PC-9 (cell line): ENCODE measurements at regions not wholly inside any gene's neighbourhood (a gene's known extent, or its start where the extent isn't known, plus 50 kb on each side); places are given as distances from the start of the nearest gene placed in this dataset.

Experiments used
- CTCF ChIP-seq: fragments of 200-600 bp; sonication (generic); conservative IDR thresholded peaks from 2 replicates; pipeline ENCODE4 v1.6.1; 2017; ENCODE audit warnings: mixed run types, antibody characterized with exemption, mild to moderate bottlenecking, moderate library complexity
- EZH2 ChIP-seq: fragments of 200-600 bp; sonication (generic); IDR thresholded peaks from 2 replicates; pipeline ENCODE4 v1.8.0; 2017; ENCODE audit warnings: antibody characterized with exemption, low read depth

GRCh38 chr7:65301007-65301406 is 72.6 kb upstream of the ZNF92 start:
- TF ChIP-seq CTCF, result no peak
- TF ChIP-seq EZH2, result no peak
